Tongue (tissue), 1 donor: ENCODE measurements at regions not wholly inside any gene's neighbourhood (a gene's known extent, or its start where the extent isn't known, plus 50 kb on each side); places are given as distances from the start of the nearest gene placed in this dataset.

ENCODE experiments used
- DNase-seq: peaks from one replicate; pipeline ENCODE4 v3.0.0-alpha.2; 2015

DNA sequence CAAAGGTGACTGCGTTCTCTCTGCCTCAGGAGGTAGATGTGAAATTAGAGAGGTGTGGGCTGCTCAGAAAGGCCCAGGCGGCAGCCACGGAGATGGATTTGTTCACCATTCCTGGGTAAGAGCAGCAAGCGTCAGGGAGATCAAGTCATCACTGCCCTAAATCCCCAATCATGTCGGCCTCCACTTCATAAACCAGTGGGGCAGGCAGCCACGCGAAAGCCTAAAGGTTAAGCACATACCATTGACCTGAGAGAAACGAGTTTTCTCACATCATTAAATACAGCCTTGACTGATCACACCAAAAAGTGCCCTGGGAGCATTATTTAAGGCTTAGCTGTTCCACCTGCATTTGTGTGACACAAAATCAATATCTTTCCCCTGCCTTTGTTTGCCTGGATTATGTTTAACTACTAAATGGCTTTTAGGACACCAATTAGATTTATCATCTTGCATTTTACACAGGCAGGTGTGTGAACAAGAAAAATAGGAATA, 50.7 kb upstream of the FOXB1 start:
- DNase-seq = no peak

DNA sequence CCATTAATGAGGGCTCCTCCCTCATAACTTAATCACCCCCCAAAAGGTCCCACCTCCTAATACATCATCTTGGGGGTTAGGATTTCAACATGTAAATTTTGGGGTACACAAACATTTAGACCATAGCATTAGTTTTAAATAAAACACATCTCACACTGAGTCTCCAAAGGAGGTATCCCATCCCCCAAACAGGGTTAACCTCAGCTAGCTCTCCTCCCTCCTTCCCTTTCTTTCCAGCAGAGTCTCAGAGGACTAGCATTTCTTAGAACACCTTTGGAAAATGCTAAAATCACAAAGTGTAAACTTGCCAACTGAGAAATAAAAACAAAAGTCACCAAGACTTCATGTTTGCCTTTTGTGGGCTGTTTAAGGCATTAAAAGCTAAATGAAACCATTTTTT, 51.2 kb upstream of the FOXB1 start:
- no peak for DNase-seq

- no peak for DNase-seq
Measured at GRCh38 chr15:59950603-59951388, 53.3 kb upstream of the FOXB1 start.

DNA sequence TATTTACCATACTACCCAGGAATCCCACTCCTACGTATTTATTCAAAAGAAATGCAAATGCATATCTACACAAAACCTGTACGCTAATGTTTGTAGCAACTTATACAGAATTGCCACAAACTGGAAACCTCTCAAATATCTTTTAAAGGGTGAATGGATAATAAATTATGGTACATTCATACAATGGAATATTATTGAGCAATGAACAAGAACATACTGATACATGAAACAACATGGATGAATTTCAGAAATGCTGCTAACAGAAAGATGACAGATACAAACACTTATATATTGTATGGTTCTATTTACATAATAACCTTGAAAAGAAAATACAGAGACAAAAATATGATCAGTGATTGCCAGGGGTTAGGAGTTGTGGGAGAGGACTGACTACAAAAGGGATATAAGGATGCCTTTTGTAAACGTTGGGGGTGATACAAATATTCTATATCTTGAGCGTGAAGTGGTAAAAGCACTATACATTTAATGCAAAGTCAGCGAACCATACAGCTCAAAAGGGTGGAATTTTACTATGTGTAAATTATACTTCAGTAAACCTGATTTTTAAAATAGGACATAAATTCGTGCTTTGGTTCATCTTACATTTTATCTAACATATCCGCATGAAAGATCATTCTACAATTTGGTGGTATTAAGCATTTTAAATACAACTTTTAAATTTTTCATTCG, 55.0 kb upstream of the FOXB1 start:
- no peak for DNase-seq

GRCh38 chr15:59946084-59946483, 58.0 kb upstream of the FOXB1 start:
- DNase-seq = no peak

DNA sequence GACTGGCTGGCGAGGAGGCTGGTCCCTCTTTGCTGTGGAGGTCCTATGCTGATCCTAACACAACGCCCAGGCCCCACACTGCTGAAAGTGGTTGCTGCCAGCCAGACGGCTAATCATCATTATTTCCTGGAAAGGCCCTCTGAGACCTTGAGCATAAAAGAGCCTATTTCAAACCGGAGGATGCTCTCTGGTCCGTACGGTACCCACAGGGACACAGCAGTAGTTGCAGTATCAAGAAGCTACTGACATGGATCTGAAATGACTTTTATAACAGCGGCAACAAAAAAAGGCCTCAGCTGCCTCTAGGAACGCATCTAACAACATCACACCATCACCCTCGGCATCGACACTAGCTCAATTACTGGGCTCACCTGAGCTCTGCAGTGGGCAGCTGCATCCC, 59.1 kb upstream of the FOXB1 start:
- no peak for DNase-seq

GRCh38 chr15:59941612-59942011, 62.5 kb upstream of the FOXB1 start:
- DNase-seq = no peak

DNA sequence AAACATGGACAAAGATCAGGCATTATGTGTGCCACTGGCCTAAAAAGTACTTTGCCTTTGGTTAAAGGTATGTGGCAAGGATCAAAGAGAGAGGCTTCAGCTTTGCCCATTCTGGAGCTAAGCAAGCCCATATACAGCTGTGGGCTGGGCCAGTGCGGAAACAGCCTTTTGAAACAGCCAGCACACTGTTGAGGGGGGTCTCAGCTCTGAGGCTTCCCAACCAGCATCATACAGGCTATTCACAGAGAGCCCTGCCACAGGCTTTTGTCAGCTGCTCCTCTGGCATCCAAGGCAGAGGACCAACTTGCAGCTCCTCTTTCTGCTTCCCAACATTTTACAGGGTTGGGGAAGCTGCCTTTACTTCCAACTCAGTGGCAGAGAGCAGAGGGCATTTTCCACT, 63.2 kb upstream of the FOXB1 start:
- no peak for DNase-seq

GRCh38 chr15:59940456-59940855, 63.7 kb upstream of the FOXB1 start:
- no peak for DNase-seq

GRCh38 chr15:59936741-59937140, 67.4 kb upstream of the FOXB1 start:
- DNase-seq = no peak

DNA sequence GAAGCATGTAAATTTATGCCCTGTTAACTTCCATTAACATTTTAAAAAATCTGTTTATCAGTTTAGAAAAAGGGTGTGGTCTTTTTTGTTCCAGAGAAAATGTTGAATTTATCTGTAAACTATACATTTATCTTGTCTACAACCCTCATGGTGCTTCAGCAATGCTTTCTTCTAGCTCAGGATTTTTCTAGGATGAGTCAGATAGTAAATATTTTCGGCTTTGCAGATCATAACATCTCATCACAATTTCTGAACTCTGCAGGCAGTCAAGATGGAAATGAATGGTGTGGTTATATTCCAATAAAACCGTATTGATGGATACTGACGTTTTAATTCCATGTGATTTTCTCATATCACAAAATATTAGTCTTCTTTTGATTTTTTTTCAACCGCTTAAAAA, 70.5 kb upstream of the FOXB1 start:
- no peak for DNase-seq

DNA sequence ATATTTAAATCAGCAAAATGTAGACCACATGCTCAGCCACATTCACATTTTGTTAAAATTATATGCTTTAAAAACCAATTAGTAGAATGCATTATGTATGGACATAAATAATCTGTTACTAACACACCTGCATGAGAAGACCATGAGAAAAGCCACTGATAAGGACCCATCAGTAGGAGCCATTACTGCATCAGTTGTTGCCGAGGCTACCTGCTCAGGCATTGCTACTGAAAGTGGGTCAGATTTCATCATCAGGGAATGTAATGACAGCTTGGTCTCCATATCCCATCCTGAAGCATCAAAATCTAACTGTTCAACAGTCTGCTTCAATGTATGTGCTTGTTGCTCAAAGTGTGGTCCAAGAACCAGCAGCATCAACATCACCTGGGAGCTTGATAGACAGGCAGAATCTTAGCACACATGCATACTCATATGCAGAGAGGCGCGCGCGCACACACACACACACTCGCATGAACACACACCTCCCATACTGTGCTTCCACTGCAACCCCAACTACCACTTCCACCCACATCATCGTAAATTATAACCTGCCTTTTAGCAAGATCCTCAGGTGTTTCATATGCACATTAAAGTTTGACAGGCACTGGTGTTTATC, 72.4 kb upstream of the FOXB1 start:
- no peak for DNase-seq

- no peak for DNase-seq
Measured at GRCh38 chr15:59924812-59925522, 79.1 kb upstream of the FOXB1 start.

- DNase-seq = no peak
Measured at GRCh38 chr15:59924096-59924495, 80.0 kb upstream of the FOXB1 start.

GRCh38 chr15:59923508-59923907, 80.6 kb upstream of the FOXB1 start:
- DNase-seq = no peak

DNA sequence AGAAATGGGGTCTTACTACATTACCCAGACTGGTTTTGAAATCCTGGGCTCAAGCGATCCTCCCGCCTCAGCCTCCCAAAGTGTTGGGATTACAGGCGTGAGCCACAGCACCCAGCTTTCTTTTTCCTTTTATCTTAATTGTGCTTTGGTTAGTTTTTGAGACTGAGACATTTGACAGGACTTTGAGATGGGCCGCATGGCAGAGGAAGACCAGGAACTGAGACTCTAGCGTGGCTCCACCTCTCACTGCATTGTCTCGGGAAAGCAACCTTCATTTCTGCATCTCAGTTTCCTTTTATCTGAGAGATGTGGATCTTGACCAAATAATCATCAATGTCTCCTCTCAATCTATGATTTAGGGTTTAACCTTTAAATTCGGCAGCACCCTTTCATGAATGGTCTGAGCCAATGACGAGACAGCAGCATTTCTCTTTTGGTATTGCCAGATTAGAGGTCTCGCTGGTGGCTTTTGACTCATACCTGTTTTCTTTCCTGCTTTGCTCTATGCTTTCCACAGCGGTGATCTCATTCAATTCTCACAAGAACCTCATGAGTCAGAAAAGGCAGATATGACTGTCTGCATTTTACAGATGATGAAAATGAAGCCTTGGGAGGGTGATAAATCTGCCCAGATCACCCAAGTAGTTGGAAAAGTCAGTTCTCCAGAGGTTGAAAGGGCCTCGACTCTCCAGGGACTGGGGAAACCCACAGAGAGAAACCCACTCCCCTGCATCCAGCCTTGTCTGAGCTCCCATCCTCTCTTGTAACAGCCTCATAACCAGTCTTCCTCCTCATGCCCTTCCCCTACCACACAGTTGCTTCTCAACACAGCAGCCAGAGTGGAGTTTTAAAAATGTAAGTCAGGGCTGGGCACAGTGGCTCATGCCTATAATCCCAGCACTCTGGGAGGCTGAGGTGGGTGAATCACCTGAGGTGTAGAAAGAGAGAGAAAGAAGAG, 84.8 kb upstream of the FOXB1 start:
- DNase-seq = no peak

- DNase-seq = peak; percentile 38
Measured at GRCh38 chr15:59917504-59918157, 86.5 kb upstream of the FOXB1 start.

DNA sequence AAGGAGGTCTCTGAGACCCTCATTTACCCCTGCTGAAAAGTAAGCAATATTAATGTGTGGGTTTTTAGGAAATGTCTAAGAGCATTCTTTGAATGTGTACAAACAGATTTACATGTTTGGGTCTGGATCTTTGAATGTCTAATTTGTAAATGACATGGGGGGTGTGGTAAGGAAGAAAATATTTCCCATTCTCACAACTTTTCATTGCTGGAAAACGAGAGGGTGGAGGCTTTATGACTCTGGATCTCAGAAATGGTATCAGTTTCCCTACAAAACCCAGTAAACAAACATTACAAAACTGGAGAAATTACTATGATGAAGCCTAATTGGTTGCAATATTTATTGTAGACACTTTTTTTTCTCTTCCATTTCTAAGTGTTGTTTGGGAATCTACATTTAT, 98.1 kb upstream of the FOXB1 start:
- DNase-seq = no peak

- no peak for DNase-seq
Measured at GRCh38 chr15:59905176-59905575, 98.9 kb upstream of the FOXB1 start.

DNA sequence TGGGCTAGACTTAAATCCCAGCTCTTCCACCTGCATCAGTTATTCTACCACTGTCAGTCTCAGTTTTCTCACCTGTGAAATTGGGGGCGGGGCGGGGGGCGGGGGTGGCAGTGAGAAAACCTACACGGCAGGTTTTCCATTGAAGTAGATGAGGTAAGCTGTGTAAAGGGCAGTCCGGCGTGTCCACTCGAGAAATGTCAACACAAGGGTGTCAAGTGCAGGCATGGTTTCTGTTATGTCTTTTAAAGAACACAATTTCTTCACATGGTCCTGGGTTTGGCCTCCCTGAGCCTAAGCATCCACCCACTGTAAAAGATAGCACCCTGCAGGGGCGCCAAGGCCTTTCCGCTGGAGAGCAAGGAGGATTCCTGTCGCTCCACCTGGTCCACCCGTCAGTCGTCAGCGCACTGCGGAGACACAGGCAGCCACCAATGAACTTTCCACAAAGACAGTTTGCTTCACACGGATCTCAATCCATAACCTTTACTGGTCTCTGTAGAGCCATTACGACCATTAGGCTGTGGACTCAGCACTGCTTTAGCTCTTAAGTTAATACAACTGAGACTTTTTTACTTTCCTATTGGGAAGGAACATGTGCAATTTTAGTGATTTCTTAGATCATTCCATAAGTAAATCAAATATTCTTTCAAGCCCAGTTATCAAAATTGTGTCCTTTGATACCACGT, 99.5 kb upstream of the FOXB1 start:
- no peak for DNase-seq
